H9 (cell line): ENCODE measurements at regions not wholly inside any gene's neighbourhood (a gene's known extent, or its start where the extent isn't known, plus 50 kb on each side); places are given as distances from the start of the nearest gene placed in this dataset.

ENCODE experiments used
- DNase-seq: peaks from one replicate; pipeline ENCODE4 v3.0.0-alpha.2; 2017
- H2AFZ ChIP-seq: one replicate; pipeline ENCODE4 v1.6.1; 2013; ENCODE audit warnings: mild to moderate bottlenecking, low read length, control low read depth, moderate library complexity
- H2AK5ac ChIP-seq: 2 replicates; pipeline ENCODE4 v1.6.1; 2013; ENCODE audit warnings: low read length, control low read depth, mixed read lengths; ENCODE audit not compliant: insufficient read length
- H2BK120ac ChIP-seq: one replicate; pipeline ENCODE4 v1.6.1; 2013; ENCODE audit warnings: low read depth, mild to moderate bottlenecking, low read length, control low read depth, inconsistent platforms; ENCODE audit not compliant: poor library complexity, severe bottlenecking
- H2BK12ac ChIP-seq: 2 replicates; pipeline ENCODE4 v1.6.1; 2013; ENCODE audit warnings: low read length, control low read depth, mixed read lengths, low read depth; ENCODE audit not compliant: insufficient read length
- H2BK15ac ChIP-seq: 2 replicates; pipeline ENCODE4 v1.6.1; 2013; ENCODE audit warnings: low read depth, low read length, control low read depth
- H2BK20ac ChIP-seq: one replicate; pipeline ENCODE4 v1.6.1; 2013; ENCODE audit warnings: low read depth, mild to moderate bottlenecking, low read length, control low read depth, inconsistent platforms; ENCODE audit not compliant: poor library complexity, severe bottlenecking
- H2BK5ac ChIP-seq: 2 replicates; pipeline ENCODE4 v1.6.1; 2013; ENCODE audit warnings: low read length, control low read depth, mixed read lengths; ENCODE audit not compliant: insufficient read length
- H3K14ac ChIP-seq: 2 replicates; pipeline ENCODE4 v1.6.1; 2013; ENCODE audit warnings: low read length, control low read depth; ENCODE audit not compliant: insufficient read depth
- H3K18ac ChIP-seq: 2 replicates; pipeline ENCODE4 v1.6.1; 2013; ENCODE audit warnings: low read depth, mild to moderate bottlenecking, mixed read lengths, low read length, control low read depth; ENCODE audit not compliant: insufficient read length
- H3K23ac ChIP-seq: 2 replicates; pipeline ENCODE4 v1.6.1; 2013; ENCODE audit warnings: low read length, control low read depth, mixed read lengths, low read depth; ENCODE audit not compliant: insufficient read length
- H3K23me2 ChIP-seq: 2 replicates; pipeline ENCODE4 v1.6.1; 2013; ENCODE audit warnings: low read depth, mild to moderate bottlenecking, mixed read lengths, low read length, control low read depth; ENCODE audit not compliant: insufficient read length, poor library complexity, severe bottlenecking
- H3K27ac ChIP-seq: 2 replicates; pipeline ENCODE4 v1.5.1; 2013; ENCODE audit warnings: low read length, control low read depth, mixed read lengths, low read depth; ENCODE audit not compliant: insufficient read length
- H3K27me3 ChIP-seq: 2 replicates; pipeline ENCODE4 v1.6.1; 2013; ENCODE audit warnings: low read length, control low read depth, inconsistent platforms; ENCODE audit not compliant: insufficient read depth
- H3K4ac ChIP-seq: 2 replicates; pipeline ENCODE4 v1.6.1; 2013; ENCODE audit warnings: low read depth, mild to moderate bottlenecking, control low read depth, inconsistent platforms, low read length, moderate library complexity
- H3K4me1 ChIP-seq: 2 replicates; pipeline ENCODE4 v1.6.1; 2013; ENCODE audit warnings: low read length, control low read depth, inconsistent platforms; ENCODE audit not compliant: insufficient read depth
- H3K4me2 ChIP-seq: 2 replicates; pipeline ENCODE4 v1.6.1; 2013; ENCODE audit warnings: low read length, control low read depth, mixed read lengths; ENCODE audit not compliant: insufficient read length, insufficient read depth
- H3K56ac ChIP-seq: 2 replicates; pipeline ENCODE4 v1.6.1; 2013; ENCODE audit warnings: low read depth, mild to moderate bottlenecking, mixed read lengths, low read length, control low read depth; ENCODE audit not compliant: insufficient read length
- H3K79me1 ChIP-seq: 2 replicates; pipeline ENCODE4 v1.6.1; 2013; ENCODE audit warnings: low read depth, mild to moderate bottlenecking, moderate library complexity, low read length, control low read depth, inconsistent platforms; ENCODE audit not compliant: insufficient read depth, poor library complexity, severe bottlenecking
- H3K79me2 ChIP-seq: 2 replicates; pipeline ENCODE4 v1.6.1; 2013; ENCODE audit warnings: low read length, control low read depth, inconsistent platforms; ENCODE audit not compliant: insufficient read depth
- H3K9ac ChIP-seq: 2 replicates; pipeline ENCODE4 v1.6.1; 2013; ENCODE audit warnings: low read length, control low read depth, mixed read lengths; ENCODE audit not compliant: insufficient read length; ENCODE audit errors: extremely low read depth
- H3K9me3 ChIP-seq: one replicate; pipeline ENCODE4 v1.6.1; 2013; ENCODE audit warnings: low read depth, low read length, inconsistent platforms; ENCODE audit not compliant: control insufficient read depth
- H3T11ph ChIP-seq: one replicate; pipeline ENCODE4 v1.6.1; 2013; ENCODE audit warnings: mild to moderate bottlenecking, low read length, control low read depth, inconsistent platforms
- H4K20me1 ChIP-seq: one replicate; pipeline ENCODE4 v1.6.1; 2013; ENCODE audit not compliant: control insufficient read depth, insufficient read length, insufficient read depth
- H4K5ac ChIP-seq: 2 replicates; pipeline ENCODE4 v1.6.1; 2013; ENCODE audit warnings: low read depth, mild to moderate bottlenecking, mixed read lengths, low read length, control low read depth; ENCODE audit not compliant: insufficient read length
- H4K8ac ChIP-seq: replicated peaks from 2 replicates; pipeline ENCODE4 v1.6.1; 2013; ENCODE audit warnings: low read length, control low read depth, mixed read lengths, low read depth; ENCODE audit not compliant: insufficient read length
- H4K91ac ChIP-seq: 2 replicates; pipeline ENCODE4 v1.6.1; 2013; ENCODE audit warnings: low read depth, mild to moderate bottlenecking, moderate library complexity, mixed read lengths, low read length, control low read depth; ENCODE audit not compliant: insufficient read length
- H3K27ac Mint-ChIP-seq, 3 experiments: 2 replicates in 2 of 3; 3 replicates in 1 of 3; pipeline ENCODE4 v1.8.0; 2020 to 2021; ENCODE audit warnings: mixed read lengths in 3 of 3, mild to moderate bottlenecking in 1 of 3, moderate library complexity in 1 of 3
- H3K27me3 Mint-ChIP-seq: 2 replicates; pipeline ENCODE4 v1.8.0; 2021; ENCODE audit warnings: low read depth, mild to moderate bottlenecking, moderate library complexity, mixed read lengths
- H3K36me3 Mint-ChIP-seq, 3 experiments: 2 replicates in 2 of 3; 3 replicates in 1 of 3; pipeline ENCODE4 v1.8.0; 2020 to 2021; ENCODE audit warnings: low read depth in 3 of 3, mixed read lengths in 3 of 3; ENCODE audit not compliant: insufficient read depth in 1 of 3
- H3K4me1 Mint-ChIP-seq, 2 experiments: 2 replicates each; pipeline ENCODE4 v1.8.0; 2020; ENCODE audit warnings: mixed read lengths in 2 of 2
- H3K4me3 Mint-ChIP-seq, 2 experiments: 2 replicates in 1 of 2; 3 replicates in 1 of 2; pipeline ENCODE4 v1.8.0; 2020 to 2021; ENCODE audit warnings: mild to moderate bottlenecking in 2 of 2, mixed read lengths in 2 of 2, moderate library complexity in 1 of 2
- H3K9me3 Mint-ChIP-seq, 2 experiments: 2 replicates in 1 of 2; 3 replicates in 1 of 2; pipeline ENCODE4 v1.8.0; 2020; ENCODE audit warnings: mild to moderate bottlenecking in 2 of 2, mixed read lengths in 2 of 2, moderate library complexity in 1 of 2
- WGBS: extraction: QIAGEN DNeasy Blood & Tissue Kit; methylation state at CpG from one replicate; pipeline ENCODE4 v1.1.7; 2013; ENCODE audit warnings: missing lambda C conversion rate, low lambda C conversion rate, mixed read lengths; ENCODE audit not compliant: insufficient read length; ENCODE audit errors: extremely low coverage; 5-methylcytosine and 5-hydroxymethylcytosine counted together
- TF ChIP-seq, protein P1 (sequence below): fragments of 200-600 bp; sonication (generic); conservative IDR thresholded peaks from 3 replicates; pipeline ENCODE4 v1.8.0; 2021; ENCODE audit warnings: antibody characterized with exemption, mild to moderate bottlenecking

DNA sequence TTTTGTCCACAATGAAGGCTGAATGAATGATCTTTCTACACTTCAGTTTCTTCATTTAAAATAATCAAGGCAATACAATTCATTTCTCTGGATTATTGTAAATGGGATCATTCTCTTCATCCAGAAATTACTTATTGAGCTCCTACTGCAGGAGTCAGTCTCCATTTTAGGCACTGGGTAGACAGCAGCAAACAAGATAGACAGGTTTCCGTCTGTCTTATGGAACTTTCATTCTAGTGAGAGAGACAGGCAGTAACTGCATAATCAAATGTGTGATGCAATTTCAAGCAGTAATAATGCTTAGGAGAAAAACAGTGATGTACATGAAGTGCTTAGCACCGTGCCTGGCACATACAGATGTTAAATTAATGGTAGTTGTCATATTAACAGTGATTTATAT, 118.9 kb downstream of the SUDS3 start:
- DNase-seq, result no peak
- Histone ChIP-seq H4K91ac (no peak overlapping the region), H2AFZ (no peak overlapping the region), H3K4me2 (no peak overlapping the region), H3T11ph (no peak overlapping the region), H3K9me3 (no peaks in the 10 kb centered on the region), H3K18ac (no peak overlapping the region), H3K4me1 (no peaks in the 10 kb centered on the region; the same call in none of the 2 replicates), H2BK120ac (no peak overlapping the region), H3K23me2 (no peaks in the 10 kb centered on the region), H2BK20ac (no peak overlapping the region), H3K23ac (no peak overlapping the region), H2BK15ac (no peak overlapping the region), H4K8ac (no peak overlapping the region), H4K20me1 (no peaks in the 10 kb centered on the region), H3K56ac (no peak overlapping the region), H2BK5ac (no peak overlapping the region), H3K9ac (no peak overlapping the region), H3K14ac (no peak overlapping the region), H4K5ac (no peak overlapping the region), H2AK5ac (no peak overlapping the region), H2BK12ac (no peak overlapping the region), H3K79me1 (no peaks in the 10 kb centered on the region), H3K27me3 (no peaks in the 10 kb centered on the region), H3K79me2 (no peaks in the 10 kb centered on the region), H3K27ac (no peak overlapping the region), H3K4ac (no peak overlapping the region)
- H3K36me3 Mint-ChIP-seq, result no peaks in the 10 kb centered on the region
- TF ChIP-seq, protein P1, sequence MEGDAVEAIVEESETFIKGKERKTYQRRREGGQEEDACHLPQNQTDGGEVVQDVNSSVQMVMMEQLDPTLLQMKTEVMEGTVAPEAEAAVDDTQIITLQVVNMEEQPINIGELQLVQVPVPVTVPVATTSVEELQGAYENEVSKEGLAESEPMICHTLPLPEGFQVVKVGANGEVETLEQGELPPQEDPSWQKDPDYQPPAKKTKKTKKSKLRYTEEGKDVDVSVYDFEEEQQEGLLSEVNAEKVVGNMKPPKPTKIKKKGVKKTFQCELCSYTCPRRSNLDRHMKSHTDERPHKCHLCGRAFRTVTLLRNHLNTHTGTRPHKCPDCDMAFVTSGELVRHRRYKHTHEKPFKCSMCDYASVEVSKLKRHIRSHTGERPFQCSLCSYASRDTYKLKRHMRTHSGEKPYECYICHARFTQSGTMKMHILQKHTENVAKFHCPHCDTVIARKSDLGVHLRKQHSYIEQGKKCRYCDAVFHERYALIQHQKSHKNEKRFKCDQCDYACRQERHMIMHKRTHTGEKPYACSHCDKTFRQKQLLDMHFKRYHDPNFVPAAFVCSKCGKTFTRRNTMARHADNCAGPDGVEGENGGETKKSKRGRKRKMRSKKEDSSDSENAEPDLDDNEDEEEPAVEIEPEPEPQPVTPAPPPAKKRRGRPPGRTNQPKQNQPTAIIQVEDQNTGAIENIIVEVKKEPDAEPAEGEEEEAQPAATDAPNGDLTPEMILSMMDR, result no peak
- peaks cover 14 to 20% of the 10 kb centered on the region in 2 experiments for H3K4me1 Mint-ChIP-seq
- H3K27me3 Mint-ChIP-seq, result 0 out of 2 replicates have a peak, but pooled peaks cover 2% of the 10 kb centered on the region
- no CpG with 5 or more reads among the region's 2 CpGs for WGBS
- no peak overlapping the region for H3K4me3 Mint-ChIP-seq
- no peak overlapping the region for H3K27ac Mint-ChIP-seq
- no peaks in the 10 kb centered on the region for H3K9me3 Mint-ChIP-seq
